ENCODE measurements at regions not wholly inside any gene's neighbourhood (a gene's known extent, or its start where the extent isn't known, plus 50 kb on each side); places are given as distances from the start of the nearest gene placed in this dataset.
"Not testable (repeated sequence)": the region's sequence is repeated elsewhere in the genome, so short reads cannot be mapped to it uniquely, and the experiment has no call there.

DNA sequence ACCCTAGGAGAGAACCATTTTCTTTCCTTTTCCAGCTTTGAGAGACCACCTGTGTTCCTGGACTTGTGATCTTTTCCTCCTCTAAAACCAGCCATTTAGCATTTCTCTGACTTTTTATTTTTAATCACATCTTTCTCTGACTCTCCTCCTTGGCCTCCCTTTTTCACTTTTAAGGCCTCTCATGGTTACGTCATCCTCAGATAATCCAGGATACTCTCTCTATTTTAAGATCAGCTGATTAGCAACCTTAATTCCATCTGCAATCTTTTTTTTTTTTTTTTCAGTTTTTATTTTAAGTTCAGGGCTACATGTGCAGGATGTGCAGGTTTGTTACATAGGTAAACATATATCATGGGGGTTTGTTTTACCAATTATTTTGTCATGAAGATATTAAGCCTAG lies 54.0 kb downstream of the RFPL4B start:
- DNase-seq (ENCODE audit: low read depth in 2 of 2) = no peak

DNA sequence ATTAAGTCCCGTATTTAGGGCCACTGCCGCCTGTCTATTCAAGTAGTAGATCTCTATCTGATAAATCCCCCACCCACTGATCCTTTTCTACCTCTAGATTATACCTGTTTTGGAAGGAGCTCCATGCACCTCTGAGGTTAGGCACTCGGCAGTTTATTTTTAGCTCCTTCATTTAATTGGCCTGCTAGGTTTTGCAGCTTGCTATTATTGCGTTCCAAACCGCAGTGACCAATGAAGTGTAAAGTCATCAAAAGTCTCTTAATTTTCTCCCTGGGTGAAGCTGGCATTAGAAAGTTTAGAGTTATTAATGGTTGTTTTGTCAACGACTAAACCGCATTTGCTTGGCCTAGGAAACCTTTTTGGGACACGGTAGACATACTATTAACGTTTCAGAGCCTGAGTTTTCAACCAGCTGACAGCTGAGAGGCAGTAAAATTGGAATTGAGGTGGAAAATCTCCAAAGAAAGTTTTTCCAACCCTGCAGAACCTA lies 60.0 kb downstream of the RFPL4B start:
- no peak for DNase-seq (ENCODE audit: low read depth in 2 of 2)

DNA sequence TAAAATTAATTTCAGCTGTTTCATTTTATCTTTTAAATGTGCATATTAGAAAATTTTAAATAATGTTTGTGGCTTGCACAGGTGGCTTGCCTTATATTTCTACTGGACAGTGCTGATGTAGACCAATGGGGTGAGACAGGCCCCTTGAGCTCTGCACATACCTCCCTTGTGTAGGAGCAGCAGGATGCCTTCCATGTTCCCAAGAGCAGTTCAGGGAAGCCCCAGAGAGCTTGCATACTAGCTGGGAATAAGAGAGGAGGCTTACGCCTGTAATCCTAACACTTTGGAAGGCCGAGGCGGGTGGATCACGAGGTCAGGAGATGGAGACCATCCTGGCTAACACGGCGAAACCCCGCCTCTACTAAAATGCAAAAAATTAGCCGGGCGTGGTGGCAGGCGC lies 61.4 kb downstream of the RFPL4B start:
- no peak for DNase-seq (ENCODE audit: low read depth in 2 of 2)

DNA sequence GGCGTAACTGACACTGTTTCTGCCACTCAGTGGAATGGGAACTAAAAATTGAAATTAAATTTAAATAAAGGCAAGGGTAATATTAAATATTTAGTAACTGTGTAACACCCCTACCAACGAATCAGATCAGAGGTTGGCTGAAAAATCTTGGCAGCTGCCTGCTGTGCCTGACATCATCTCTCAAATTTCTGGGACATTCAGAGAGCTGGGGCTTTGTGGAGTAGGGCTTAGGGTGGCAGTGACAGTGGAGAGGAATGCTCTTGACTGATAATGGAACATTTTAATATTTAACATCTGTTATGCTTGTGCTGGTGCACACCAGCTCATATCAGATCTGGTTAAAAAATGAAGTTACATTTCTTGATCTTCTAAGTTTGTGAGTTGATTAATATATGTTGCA lies 62.2 kb downstream of the RFPL4B start:
- no peak for DNase-seq (ENCODE audit: low read depth in 2 of 2)

DNA sequence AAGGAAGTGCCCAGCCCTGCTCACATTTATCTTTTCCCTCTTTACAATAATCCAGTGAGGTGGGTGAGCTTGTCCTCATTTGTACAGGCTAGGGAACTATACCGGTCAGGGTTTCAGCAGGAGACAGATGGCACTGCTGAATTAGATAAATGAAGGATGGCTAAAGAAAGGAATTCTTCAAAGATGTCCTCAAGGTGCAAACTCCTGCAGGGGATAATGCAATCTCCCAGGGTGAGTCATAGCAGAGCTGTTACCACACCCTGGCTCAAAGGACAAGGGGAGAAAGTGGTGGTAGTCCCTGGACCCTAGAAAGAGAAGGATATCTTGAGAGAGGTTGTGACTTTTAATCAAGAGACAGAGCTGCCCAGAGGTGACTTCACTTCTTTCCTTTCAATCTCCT lies 66.7 kb downstream of the RFPL4B start:
- no peak for DNase-seq (ENCODE audit: low read depth in 2 of 2)

DNA sequence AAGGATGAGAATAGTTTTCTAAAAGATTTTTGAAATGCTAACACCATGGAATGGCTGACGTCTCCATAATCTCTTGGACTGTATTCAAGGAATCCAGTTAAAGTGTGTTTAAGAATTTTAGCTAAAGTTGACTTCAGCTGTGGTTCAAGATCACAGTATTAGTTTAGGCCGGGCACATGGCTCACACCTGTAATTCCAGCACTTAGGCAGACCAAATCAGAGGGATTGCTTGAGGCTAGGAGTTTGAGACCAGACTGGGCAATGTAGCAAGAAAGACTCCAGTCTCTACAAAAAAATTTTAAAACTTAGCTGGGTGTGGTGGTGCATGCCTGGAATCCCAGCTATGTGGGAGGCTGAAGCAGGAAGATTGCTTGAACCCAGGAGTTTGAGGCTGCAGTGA lies 68.2 kb downstream of the RFPL4B start:
- no peak for DNase-seq (ENCODE audit: low read depth in 2 of 2)

DNA sequence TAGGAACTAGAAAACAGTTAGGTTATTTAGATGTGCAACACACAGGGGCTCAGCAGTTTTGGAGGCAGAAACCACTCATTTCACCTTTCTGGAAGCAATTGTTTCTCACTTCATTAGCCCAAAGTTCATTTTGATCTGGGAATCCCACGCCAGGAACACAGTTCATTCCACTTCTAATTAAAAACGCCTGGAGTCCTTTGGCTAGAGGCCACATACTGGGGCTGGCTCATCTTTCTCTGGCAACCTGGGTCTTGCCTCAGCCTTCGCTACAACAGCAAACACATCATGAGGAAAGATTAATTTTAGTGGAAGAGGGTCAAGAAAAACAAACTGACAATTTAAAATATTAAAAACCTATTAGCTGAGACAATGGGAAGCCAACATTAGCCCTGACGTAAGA lies 69.7 kb downstream of the RFPL4B start:
- DNase-seq (ENCODE audit: low read depth in 2 of 2) = no peak

DNA sequence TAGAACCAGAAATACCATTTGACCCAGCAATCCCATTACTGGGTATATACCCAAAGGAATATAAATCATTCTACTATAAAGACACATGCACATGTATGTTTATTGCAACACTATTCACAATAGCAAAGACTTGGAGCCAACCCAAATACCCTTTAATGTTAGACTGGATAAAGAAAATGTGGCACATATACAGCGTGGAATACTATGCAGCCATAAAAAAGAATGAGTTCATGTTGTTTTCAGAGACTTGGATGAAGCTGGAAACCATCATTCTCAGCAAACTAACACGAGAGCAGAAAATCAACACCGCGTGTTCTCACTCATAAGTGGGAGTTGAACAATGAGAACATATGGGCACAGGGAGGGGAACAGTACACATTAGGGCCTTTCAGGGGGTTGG lies 79.9 kb downstream of the RFPL4B start:
- DNase-seq (ENCODE audit: low read depth in 2 of 2) = not testable (repeated sequence)

DNA sequence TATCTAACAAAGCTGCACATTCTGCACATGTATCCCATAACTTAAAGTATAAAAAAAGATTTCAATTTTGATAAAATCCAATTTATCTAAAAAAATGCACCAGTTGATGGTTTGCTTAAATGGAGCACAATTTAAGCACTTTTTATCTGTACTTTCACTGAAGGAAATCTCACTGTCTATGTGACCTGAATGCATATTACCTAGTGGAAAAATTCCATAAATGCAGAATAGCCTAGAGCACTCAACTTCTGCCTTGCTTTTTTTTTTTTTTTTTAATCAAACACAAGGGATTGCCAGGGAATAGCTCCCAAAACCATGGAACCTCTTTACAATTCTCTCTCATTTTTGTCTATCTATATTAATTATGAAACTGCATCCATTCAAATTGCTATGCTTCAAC lies 80.4 kb downstream of the RFPL4B start:
- no peak for DNase-seq (ENCODE audit: low read depth in 2 of 2)

DNA sequence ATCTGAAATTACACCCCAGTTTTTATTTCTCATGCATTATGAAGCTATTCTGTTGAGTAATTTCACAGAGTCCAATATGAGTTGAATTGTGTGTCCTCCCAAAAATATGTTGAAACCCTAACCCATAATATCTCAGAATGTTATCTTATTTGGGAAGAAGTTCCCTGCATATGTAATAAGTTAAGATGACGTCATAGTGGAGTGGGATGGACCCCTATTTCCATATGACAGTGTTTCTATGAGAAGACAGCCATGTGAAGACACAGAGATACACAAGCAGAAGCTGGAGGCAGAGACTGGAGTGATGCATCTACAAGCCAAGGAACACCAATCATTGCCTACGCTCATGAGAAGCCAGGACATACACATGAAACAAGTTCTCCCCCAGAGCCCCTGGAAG lies 81.3 kb downstream of the RFPL4B start:
- no peak for DNase-seq (ENCODE audit: low read depth in 2 of 2)

DNA sequence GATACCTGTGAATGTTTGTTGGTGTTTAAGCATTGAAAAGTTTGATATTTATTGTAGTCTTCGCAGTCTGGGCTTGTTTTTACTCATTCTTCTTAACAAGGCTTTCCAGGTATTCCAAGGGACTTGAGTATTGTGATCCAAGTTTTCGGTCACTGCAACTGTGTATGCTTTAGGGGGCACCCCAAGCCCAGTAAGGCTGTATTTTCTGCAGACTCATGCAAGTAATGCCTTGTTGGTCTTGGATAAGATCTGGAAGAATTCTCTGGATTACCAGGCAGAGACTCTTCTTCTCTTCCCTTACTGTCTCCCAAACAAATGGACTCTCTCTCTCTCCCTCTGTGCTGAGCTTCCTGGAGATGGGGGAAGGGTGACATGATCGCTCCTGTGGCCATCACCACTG lies 82.1 kb downstream of the RFPL4B start:
- DNase-seq (ENCODE audit: low read depth in 2 of 2) = no peak

DNA sequence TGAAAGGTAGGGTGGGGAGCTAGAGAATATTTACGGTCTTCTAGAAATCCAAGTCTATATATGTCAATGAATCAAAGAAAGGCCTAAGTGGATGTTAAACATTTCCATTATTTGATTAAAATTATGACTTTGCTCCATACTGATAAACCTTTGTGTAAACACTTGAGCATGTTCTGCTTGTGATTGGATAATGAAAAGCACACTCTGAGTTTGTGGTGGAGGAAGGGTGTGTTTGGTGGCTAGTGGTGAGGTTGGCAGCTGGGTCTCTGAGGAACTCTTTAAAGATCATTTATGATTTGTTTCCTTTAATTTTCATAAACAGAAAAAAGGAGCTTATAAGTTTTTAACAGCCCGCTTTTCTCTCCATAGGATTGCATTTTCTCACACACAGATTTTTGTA lies 84.7 kb downstream of the RFPL4B start:
- no peak for DNase-seq (ENCODE audit: low read depth in 2 of 2)

DNA sequence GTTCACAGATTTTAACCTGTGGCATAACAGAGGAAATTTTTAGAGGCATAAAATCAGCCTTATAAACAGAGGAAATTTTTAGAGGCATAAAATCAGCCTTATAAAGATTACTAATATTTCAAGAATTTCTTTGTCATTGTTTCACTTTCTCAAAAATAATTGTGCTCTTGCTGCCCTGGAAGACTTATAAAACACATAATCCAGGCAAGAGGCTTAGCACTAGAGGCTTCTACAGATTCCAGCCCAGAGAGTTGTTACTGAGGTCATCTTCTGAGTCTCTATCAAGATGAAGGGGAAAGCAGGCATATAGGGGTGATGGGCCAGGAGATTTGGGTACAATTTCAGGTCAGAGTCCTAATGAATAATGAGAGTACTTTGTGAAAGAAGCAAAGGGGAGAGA lies 85.7 kb downstream of the RFPL4B start:
- DNase-seq (ENCODE audit: low read depth in 2 of 2) = no peak

DNA sequence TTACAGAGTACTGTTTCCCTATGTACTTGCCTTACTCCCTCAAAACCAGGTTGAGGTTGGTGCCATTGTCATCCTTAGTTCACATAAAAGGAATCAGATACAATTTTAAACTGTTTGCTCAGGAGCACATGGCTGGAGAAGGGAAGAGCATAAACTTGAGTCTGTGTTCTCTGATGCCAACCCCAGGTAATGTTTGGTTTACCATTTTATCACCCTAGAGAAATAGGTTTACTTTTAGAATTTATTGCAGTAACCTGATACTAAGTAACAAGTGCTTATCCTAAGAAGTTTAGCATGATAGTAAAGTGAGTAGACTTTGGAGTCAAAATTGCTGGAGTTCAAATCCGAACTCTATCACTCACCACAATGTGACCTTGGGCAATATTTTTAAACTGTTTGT lies 86.3 kb downstream of the RFPL4B start:
- no peak for DNase-seq (ENCODE audit: low read depth in 2 of 2)

DNA sequence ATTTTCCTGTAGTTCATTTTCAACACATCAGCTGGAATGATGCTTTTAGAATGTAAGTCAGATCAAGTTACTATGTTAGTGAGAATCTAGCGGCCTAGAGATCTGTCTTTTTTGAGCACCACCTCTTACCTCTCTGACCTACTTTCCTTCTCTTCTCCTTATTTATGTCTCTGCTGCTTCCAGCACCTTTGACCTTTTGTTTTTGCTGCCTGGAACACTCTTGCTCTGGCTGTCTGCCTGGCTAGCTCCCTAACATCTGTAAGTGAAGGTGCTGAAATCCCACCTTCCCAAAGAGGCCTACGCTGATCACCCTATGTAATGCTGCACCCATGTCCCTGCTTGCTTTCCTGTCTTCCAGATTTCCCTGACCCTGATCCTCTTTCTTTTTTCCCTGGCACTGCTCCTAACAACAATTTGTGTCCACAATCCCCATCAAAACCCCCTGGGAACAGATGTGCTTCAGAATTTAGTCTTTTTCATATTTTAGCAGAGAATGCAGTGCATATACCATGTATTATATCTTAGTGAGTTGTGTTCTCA lies 87.8 kb downstream of the RFPL4B start:
- no peak for DNase-seq (ENCODE audit: low read depth in 2 of 2)

DNA sequence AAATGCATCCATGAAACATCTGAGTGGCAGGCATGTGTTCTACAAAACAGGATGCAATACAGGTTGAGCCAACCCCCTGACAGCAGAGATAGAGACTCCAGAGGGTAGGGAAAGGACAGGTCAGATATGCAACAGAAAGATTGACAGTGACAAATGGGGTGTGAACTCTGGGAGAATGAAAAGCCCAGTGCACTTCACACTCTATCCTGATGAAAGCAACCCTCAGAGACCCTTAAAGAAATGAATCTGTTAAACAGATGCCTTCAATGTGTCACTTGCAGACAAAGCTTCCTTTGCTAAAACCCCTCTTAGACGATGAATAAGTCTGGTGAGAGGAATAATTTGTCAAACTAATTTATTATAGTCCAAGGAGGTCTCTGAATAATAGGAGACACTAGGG lies 89.9 kb downstream of the RFPL4B start:
- no peak for DNase-seq (ENCODE audit: low read depth in 2 of 2)

DNA sequence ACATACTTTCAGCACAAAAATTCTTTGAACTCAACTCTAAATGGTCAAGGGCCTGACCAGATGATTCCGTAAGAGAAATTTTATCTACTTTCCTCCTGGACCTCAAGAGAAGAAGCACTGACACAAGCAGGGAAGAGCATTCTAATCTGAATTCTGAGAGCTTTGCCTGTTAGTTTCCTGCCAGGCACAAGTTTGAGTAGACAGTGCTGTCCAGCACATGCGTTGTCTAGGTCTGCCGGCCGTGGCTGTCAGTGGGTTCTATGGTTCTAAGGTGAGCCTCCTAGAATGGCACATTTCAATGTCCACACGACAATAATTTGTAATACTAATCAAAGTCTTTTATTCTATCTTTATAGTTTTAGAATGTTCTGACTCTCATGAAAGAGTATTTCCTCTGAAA lies 91.9 kb downstream of the RFPL4B start:
- no peak for DNase-seq (ENCODE audit: low read depth in 2 of 2)

DNA sequence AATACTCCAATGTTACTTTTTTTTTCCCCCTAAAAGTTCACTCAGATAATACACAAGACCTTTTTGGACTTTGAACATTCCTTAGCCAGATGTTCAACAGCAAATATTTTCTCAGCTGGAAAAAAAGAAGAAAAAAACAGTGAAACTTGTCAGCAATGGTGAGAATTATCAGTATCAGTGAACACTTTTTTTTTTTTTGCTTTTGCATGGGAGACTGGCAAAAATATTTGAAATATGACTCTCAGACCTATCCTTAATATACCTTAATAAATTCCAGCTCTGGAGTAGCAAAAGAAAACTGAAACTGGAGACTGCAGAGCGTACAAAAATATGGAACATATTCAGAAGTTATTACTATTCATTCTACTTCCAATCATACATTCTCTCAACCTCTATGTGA lies 92.3 kb downstream of the RFPL4B start:
- DNase-seq (ENCODE audit: low read depth in 2 of 2) = no peak

DNA sequence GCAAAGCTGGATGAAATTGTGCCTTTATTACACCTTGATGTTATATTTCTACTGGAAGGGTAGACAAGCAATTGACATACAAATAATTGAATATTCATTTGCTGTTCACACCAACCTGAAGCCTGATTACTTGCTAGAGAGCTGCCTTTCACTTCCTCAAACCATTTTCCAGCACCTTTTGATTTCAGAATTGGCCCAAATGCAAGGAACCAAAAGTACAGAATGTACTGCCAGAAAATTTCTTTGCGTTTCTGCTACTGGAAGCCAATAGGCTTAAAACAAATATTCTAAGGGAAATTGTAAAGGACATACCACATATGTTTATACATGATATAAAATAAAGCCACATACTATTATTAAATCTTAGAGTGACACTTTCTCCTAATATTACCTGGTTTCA lies 94.5 kb downstream of the RFPL4B start:
- DNase-seq (ENCODE audit: low read depth in 2 of 2) = no peak

DNA sequence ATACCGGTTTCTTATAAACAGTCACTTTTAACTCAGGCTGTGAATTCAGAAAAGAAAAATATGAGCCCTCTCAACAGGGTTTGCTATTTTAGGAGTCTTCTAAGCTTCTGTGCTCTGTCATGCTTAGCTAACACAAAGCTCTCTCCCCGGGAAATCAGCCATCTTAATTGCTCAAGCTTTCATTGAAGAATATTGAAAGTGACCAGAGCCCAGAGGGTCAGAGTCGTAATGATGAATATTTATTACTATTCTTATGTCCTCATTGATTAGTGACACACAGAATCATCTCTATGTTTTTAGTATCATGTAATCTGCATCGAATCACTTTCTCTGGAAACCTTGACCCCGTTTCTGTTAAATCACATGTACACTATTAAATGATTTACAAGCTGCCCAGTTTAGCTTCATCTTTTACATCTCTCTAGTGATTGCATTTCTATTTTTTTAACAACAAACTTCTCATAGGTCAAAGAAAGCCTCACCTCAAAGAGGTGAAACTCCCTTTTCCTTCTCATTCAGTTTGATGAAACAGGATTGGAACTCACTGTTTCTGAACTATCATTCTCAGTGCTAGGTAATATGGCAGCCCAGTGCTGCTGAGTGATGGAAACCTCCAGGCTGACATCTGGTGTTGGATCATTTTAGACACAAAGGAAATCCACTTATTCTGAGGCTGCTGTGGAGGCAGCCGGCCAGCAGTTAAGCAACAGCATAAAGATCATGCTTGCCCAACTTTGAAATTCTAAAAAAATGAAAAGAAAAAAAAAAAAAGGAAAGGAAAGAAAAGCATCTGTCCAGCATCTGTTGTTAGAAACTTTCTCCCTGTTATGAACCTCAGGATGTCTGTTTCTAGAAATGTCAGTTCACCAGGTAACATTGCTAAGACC lies 96.3 kb downstream of the RFPL4B start:
- no peak for DNase-seq (ENCODE audit: low read depth in 2 of 2)

DNA sequence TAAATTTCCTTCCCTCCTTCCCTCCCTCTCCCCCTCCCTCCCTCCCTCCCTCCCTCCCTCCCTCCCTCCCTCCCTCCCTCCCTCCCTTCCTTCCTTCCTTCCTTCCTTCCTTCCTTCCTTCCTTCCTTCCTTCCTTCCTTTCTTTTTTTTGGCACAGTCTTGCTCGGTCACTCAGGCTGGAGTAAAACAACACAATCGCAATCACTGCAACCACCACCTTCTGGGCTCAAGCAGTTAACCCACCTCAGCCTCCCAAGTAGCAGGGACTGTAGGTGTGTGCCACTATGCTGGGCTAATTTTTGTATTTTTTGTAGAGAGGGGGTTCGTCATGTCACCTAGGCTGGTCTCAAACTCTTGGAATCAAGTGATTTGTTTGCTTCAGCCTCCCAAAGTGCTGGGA lies 101.7 kb downstream of the RFPL4B start:
- DNase-seq (ENCODE audit: low read depth in 2 of 2) = not testable (repeated sequence)

DNA sequence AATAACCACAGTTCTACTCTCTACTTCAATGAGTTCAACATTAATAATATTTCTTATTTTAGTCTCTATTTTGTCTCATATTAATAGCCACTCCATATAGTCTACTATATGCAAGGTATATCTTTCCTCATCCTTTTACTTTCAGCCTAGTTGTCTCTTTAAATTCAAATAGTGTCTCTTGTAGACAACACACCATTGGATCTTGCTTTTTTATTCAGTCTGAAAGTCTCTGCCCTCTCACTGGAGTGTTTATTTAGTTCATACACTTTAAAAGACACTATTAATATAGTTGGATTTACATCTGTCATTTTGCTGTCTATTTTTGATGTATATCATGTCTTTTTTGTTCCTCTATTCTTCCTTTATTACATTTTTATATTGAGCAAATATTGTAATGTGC lies 103.5 kb downstream of the RFPL4B start:
- no peak for DNase-seq (ENCODE audit: low read depth in 2 of 2)

DNA sequence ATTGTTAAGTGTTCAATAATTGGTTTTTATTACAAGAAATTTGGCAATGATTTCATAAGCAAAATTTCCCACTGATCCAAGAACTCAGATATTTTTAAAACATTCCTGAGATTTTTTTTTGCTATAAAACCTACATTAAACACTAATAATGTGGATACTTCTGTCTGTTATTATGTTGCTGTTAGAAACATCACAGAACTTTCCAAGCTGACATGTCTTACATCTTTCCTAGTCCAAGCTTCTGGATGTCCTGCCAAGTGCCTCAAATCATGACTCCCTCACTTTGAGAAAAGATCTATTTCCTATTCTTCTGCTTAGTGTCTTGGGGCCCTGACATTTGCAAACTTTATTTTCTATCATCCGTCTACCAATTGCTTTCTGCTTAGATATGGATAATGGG lies 110.8 kb downstream of the RFPL4B start:
- no peak for DNase-seq (ENCODE audit: low read depth in 2 of 2)
